ENCODE measurements at regions not wholly inside any gene's neighbourhood (a gene's known extent, or its start where the extent isn't known, plus 50 kb on each side); places are given as distances from the start of the nearest gene placed in this dataset.
A peak's percentile ranks its signal among the peaks of the same experiment; 100 is the strongest.
"Not testable (repeated sequence)": the region's sequence is repeated elsewhere in the genome, so short reads cannot be mapped to it uniquely, and the experiment has no call there.

GRCh38 chrY:17827155-17827554, 52.9 kb downstream of the CDY2B start:
- H3K4me3 ChIP-seq; H3K4me1 ChIP-seq; ATAC-seq; H3K36me3 ChIP-seq; H3K27me3 ChIP-seq; H3K27ac ChIP-seq; DNase-seq; H3K9me3 ChIP-seq; intact Hi-C loops (cut with DNase I): not testable (repeated sequence)
- no CpG with 5 or more reads among the region's 5 CpGs for WGBS (ENCODE audit: insufficient coverage, low coverage, low lambda C conversion rate, missing lambda C conversion rate)

- H3K36me3 ChIP-seq; intact Hi-C loops (cut with DNase I); H3K9me3 ChIP-seq; H3K4me1 ChIP-seq; H3K27me3 ChIP-seq; H3K27ac ChIP-seq; DNase-seq; H3K4me3 ChIP-seq: not testable (repeated sequence)
- WGBS (ENCODE audit: insufficient coverage, low coverage, low lambda C conversion rate, missing lambda C conversion rate), result no CpG with 5 or more reads among the region's 4 CpGs
- ATAC-seq, result peak in 1 of 4 donors; percentile 87
These were observed 60.3 kb downstream of the CDY2B start for GRCh38 chrY:17819700-17820099.

- intact Hi-C loops (cut with DNase I); DNase-seq; H3K4me3 ChIP-seq; H3K9me3 ChIP-seq; H3K27me3 ChIP-seq; H3K36me3 ChIP-seq; H3K27ac ChIP-seq; H3K4me1 ChIP-seq: not testable (repeated sequence)
- peak in 1 of 4 donors; percentile 88 for ATAC-seq
- WGBS (ENCODE audit: insufficient coverage, low coverage, low lambda C conversion rate, missing lambda C conversion rate), result no CpG with 5 or more reads among the region's 3 CpGs
These were observed 60.9 kb downstream of the CDY2B start for GRCh38 chrY:17819025-17819646.

- H3K27me3 ChIP-seq; DNase-seq; H3K9me3 ChIP-seq; H3K27ac ChIP-seq; intact Hi-C loops (cut with DNase I); H3K4me1 ChIP-seq; ATAC-seq; H3K4me3 ChIP-seq; H3K36me3 ChIP-seq: not testable (repeated sequence)
- no CpG with 5 or more reads among the region's 6 CpGs for WGBS (ENCODE audit: insufficient coverage, low coverage, low lambda C conversion rate, missing lambda C conversion rate)
These were observed 62.6 kb downstream of the CDY2B start for GRCh38 chrY:17817076-17818068.

GRCh38 chrY:17812664-17813063, 67.4 kb downstream of the CDY2B start:
- H3K27ac ChIP-seq; H3K36me3 ChIP-seq; H3K4me3 ChIP-seq; intact Hi-C loops (cut with DNase I); H3K9me3 ChIP-seq; H3K27me3 ChIP-seq; DNase-seq; ATAC-seq; H3K4me1 ChIP-seq: not testable (repeated sequence)
- no CpG with 5 or more reads among the region's 3 CpGs for WGBS (ENCODE audit: insufficient coverage, low coverage, low lambda C conversion rate, missing lambda C conversion rate)

GRCh38 chrY:17799915-17800314, 80.1 kb downstream of the CDY2B start:
- H3K27me3 ChIP-seq; H3K27ac ChIP-seq; H3K4me1 ChIP-seq; H3K4me3 ChIP-seq; H3K36me3 ChIP-seq; DNase-seq; H3K9me3 ChIP-seq; intact Hi-C loops (cut with DNase I): not testable (repeated sequence)
- no CpG with 5 or more reads among the region's 2 CpGs for WGBS (ENCODE audit: insufficient coverage, low coverage, low lambda C conversion rate, missing lambda C conversion rate)
- ATAC-seq, result peak in 1 of 4 donors; percentile 51

- H3K4me1 ChIP-seq; H3K27ac ChIP-seq; H3K27me3 ChIP-seq; H3K36me3 ChIP-seq; intact Hi-C loops (cut with DNase I); DNase-seq; H3K4me3 ChIP-seq; H3K9me3 ChIP-seq: not testable (repeated sequence)
- WGBS (ENCODE audit: insufficient coverage, low coverage, low lambda C conversion rate, missing lambda C conversion rate), result no CpG with 5 or more reads among the region's 3 CpGs
- peak in 1 of 4 donors; percentile 87 for ATAC-seq
These were observed 92.8 kb downstream of the CDY2B start for GRCh38 chrY:17787214-17787613.

- no CpG with 5 or more reads among the region's 6 CpGs for WGBS (ENCODE audit: insufficient coverage, low coverage, low lambda C conversion rate, missing lambda C conversion rate)
- H3K36me3 ChIP-seq; H3K27ac ChIP-seq; intact Hi-C loops (cut with DNase I); DNase-seq; H3K9me3 ChIP-seq; H3K4me3 ChIP-seq; H3K27me3 ChIP-seq; H3K4me1 ChIP-seq; ATAC-seq: not testable (repeated sequence)
These were observed 113.9 kb downstream of the CDY2B start for GRCh38 chrY:17766000-17766699.

GRCh38 chrY:17759213-17759612, 120.8 kb downstream of the CDY2B start:
- DNase-seq; H3K27me3 ChIP-seq; H3K9me3 ChIP-seq; intact Hi-C loops (cut with DNase I); H3K36me3 ChIP-seq; H3K4me1 ChIP-seq; H3K27ac ChIP-seq; H3K4me3 ChIP-seq: not testable (repeated sequence)
- ATAC-seq, result peak in 1 of 4 donors; percentile 38

- H3K4me3 ChIP-seq; ATAC-seq; intact Hi-C loops (cut with DNase I); H3K36me3 ChIP-seq; H3K27ac ChIP-seq; H3K9me3 ChIP-seq; H3K27me3 ChIP-seq; DNase-seq; H3K4me1 ChIP-seq: not testable (repeated sequence)
- WGBS (ENCODE audit: insufficient coverage, low coverage, low lambda C conversion rate, missing lambda C conversion rate), result no CpG with 5 or more reads among the region's 13 CpGs
These were observed 127.0 kb downstream of the CDY2B start for GRCh38 chrY:17752887-17753497.

- H3K36me3 ChIP-seq; H3K27ac ChIP-seq; ATAC-seq; H3K27me3 ChIP-seq; H3K4me1 ChIP-seq; intact Hi-C loops (cut with DNase I); H3K9me3 ChIP-seq; H3K4me3 ChIP-seq; DNase-seq: not testable (repeated sequence)
- WGBS (ENCODE audit: insufficient coverage, low coverage, low lambda C conversion rate, missing lambda C conversion rate), result no CpG with 5 or more reads among the region's 2 CpGs
These were observed 140.2 kb downstream of the CDY2B start for GRCh38 chrY:17739852-17740251.
